HG02588 (cell line): ENCODE measurements at regions not wholly inside any gene's neighbourhood (a gene's known extent, or its start where the extent isn't known, plus 50 kb on each side); places are given as distances from the start of the nearest gene placed in this dataset.

Experiments used
- ATAC-seq: cut with Tn5 transposase; IDR thresholded peaks from one replicate; pipeline ENCODE4 v1.9.1; 2021; ENCODE audit warnings: mild to moderate bottlenecking, moderate library complexity; ENCODE audit not compliant: unreplicated experiment

GRCh38 chr15:70291305-70292075 lies 193.8 kb upstream of the TLE3 start:
- no peak for ATAC-seq

GRCh38 chr15:70290708-70291107 lies 193.0 kb upstream of the TLE3 start:
- no peak for ATAC-seq

- ATAC-seq: no peak
Observed at GRCh38 chr15:70289191-70289955, 191.7 kb upstream of the TLE3 start.

GRCh38 chr15:70286113-70286806 lies 188.5 kb upstream of the TLE3 start:
- no peak for ATAC-seq

GRCh38 chr15:70284438-70285214 lies 186.9 kb upstream of the TLE3 start:
- no peak for ATAC-seq

GRCh38 chr15:70283511-70283910 lies 185.8 kb upstream of the TLE3 start:
- ATAC-seq: no peak

GRCh38 chr15:70281811-70282307 lies 184.1 kb upstream of the TLE3 start:
- no peak for ATAC-seq

GRCh38 chr15:70281261-70281810 lies 183.6 kb upstream of the TLE3 start:
- no peak for ATAC-seq

GRCh38 chr15:70280781-70281180 lies 183.1 kb upstream of the TLE3 start:
- no peak for ATAC-seq

GRCh38 chr15:70279096-70279495 lies 181.4 kb upstream of the TLE3 start:
- no peak for ATAC-seq

GRCh38 chr15:70278644-70279043 lies 180.9 kb upstream of the TLE3 start:
- ATAC-seq: no peak

- no peak for ATAC-seq
Observed at GRCh38 chr15:70277556-70277955, 179.8 kb upstream of the TLE3 start.

- ATAC-seq: no peak
Observed at GRCh38 chr15:70276401-70276800, 178.7 kb upstream of the TLE3 start.

- ATAC-seq: no peak
Observed at GRCh38 chr15:70275461-70276138, 177.9 kb upstream of the TLE3 start.

- ATAC-seq: no peak
Observed at GRCh38 chr15:70274908-70275307, 177.2 kb upstream of the TLE3 start.

- no peak for ATAC-seq
Observed at GRCh38 chr15:70274255-70274880, 176.7 kb upstream of the TLE3 start.

GRCh38 chr15:70273808-70274207 lies 176.1 kb upstream of the TLE3 start:
- no peak for ATAC-seq

- no peak for ATAC-seq
Observed at GRCh38 chr15:70272565-70273355, 175.0 kb upstream of the TLE3 start.
